HG02981 (cell line): ENCODE measurements at regions not wholly inside any gene's neighbourhood (a gene's known extent, or its start where the extent isn't known, plus 50 kb on each side); places are given as distances from the start of the nearest gene placed in this dataset.
"Not testable (repeated sequence)": the region's sequence is repeated elsewhere in the genome, so short reads cannot be mapped to it uniquely, and the experiment has no call there.

Source experiments
- ATAC-seq: cut with Tn5 transposase; IDR thresholded peaks from one replicate; pipeline ENCODE4 v1.9.1; 2021; ENCODE audit warnings: mild to moderate bottlenecking, moderate library complexity; ENCODE audit not compliant: unreplicated experiment

GRCh38 chrX:87924619-87925018 lies 407.0 kb downstream of the KLHL4 start:
- no peak for ATAC-seq

- ATAC-seq = no peak
These were observed 424.2 kb downstream of the KLHL4 start for GRCh38 chrX:87941841-87942240.

- ATAC-seq = no peak
These were observed 443.9 kb downstream of the KLHL4 start for GRCh38 chrX:87961471-87961870.

- ATAC-seq = no peak
These were observed 450.5 kb downstream of the KLHL4 start for GRCh38 chrX:87968118-87968517.

- not testable (repeated sequence) for ATAC-seq
These were observed 454.5 kb downstream of the KLHL4 start for GRCh38 chrX:87972121-87972520.

- ATAC-seq = no peak
These were observed 457.8 kb downstream of the KLHL4 start for GRCh38 chrX:87975365-87975764.

- ATAC-seq = not testable (repeated sequence)
These were observed 490.3 kb downstream of the KLHL4 start for GRCh38 chrX:88007873-88008272.

- ATAC-seq = no peak
These were observed 506.4 kb downstream of the KLHL4 start for GRCh38 chrX:88024022-88024421.

GRCh38 chrX:88072339-88073030 lies 554.9 kb downstream of the KLHL4 start:
- ATAC-seq = no peak

GRCh38 chrX:88101968-88102367 lies 584.4 kb downstream of the KLHL4 start:
- ATAC-seq = no peak

- no peak for ATAC-seq
These were observed 611.3 kb upstream of the CPXCR1 start for GRCh38 chrX:88135735-88136134.

GRCh38 chrX:88136328-88136727 lies 610.7 kb upstream of the CPXCR1 start:
- ATAC-seq = no peak

- no peak for ATAC-seq
These were observed 600.4 kb upstream of the CPXCR1 start for GRCh38 chrX:88146577-88146976.

GRCh38 chrX:88170553-88170952 lies 576.5 kb upstream of the CPXCR1 start:
- ATAC-seq = no peak

GRCh38 chrX:88173932-88174440 lies 573.0 kb upstream of the CPXCR1 start:
- not testable (repeated sequence) for ATAC-seq

GRCh38 chrX:88202149-88202548 lies 544.9 kb upstream of the CPXCR1 start:
- ATAC-seq = no peak

GRCh38 chrX:88244066-88244465 lies 503.0 kb upstream of the CPXCR1 start:
- ATAC-seq = no peak

GRCh38 chrX:88284844-88285243 lies 462.2 kb upstream of the CPXCR1 start:
- no peak for ATAC-seq

GRCh38 chrX:88313972-88314371 lies 433.1 kb upstream of the CPXCR1 start:
- not testable (repeated sequence) for ATAC-seq

GRCh38 chrX:88325634-88326033 lies 421.4 kb upstream of the CPXCR1 start:
- no peak for ATAC-seq

GRCh38 chrX:88355252-88355651 lies 391.8 kb upstream of the CPXCR1 start:
- no peak for ATAC-seq

- ATAC-seq = no peak
These were observed 380.7 kb upstream of the CPXCR1 start for GRCh38 chrX:88366314-88366713.

GRCh38 chrX:88378406-88378805 lies 368.6 kb upstream of the CPXCR1 start:
- no peak for ATAC-seq
